ENCODE measurements at regions not wholly inside any gene's neighbourhood (a gene's known extent, or its start where the extent isn't known, plus 50 kb on each side); places are given as distances from the start of the nearest gene placed in this dataset.
A peak's percentile ranks its signal among the peaks of the same experiment; 100 is the strongest.

GRCh38 chr1:235008239-235008638, 120.4 kb downstream of the TOMM20 start:
- Histone ChIP-seq H3K27ac (ENCODE audit: low read length) (peak overlapping the region; percentile 64), H3K4me3 (ENCODE audit: low read depth in 2 of 2, low read length in 2 of 2) (no peak overlapping the region), H3K9me3 (ENCODE audit: control insufficient read depth, insufficient read depth, low read depth, low read length) (peaks cover 3% of the 10 kb centered on the region; the same call in 1 of the 2 replicates), H3K27me3 (ENCODE audit: control insufficient read depth, insufficient read depth, low read length) (no peaks in the 10 kb centered on the region), H3K36me3 (ENCODE audit: control insufficient read depth, insufficient read depth, low read length) (no peaks in the 10 kb centered on the region), H3K4me1 (ENCODE audit: control insufficient read depth, insufficient read depth, low read length) (peaks cover 5% of the 10 kb centered on the region)
- ChIA-PET CTCF (no interaction called here), POLR2A (no interaction called here)
- intact Hi-C loops (cut with micrococcal nuclease; ENCODE audit: unreplicated experiment), result no loop called here
- no TSS peak for BruUV-seq (replicated peaks)
- TF ChIP-seq CTCF (IDR thresholded peaks at IDR 0.05) (no peak), TCF7L2 (IDR thresholded peaks at IDR 0.05; ENCODE audit: low read depth, low read length) (no peak), POLR2AphosphoS5 (IDR thresholded peaks at IDR 0.05; ENCODE audit: low read depth, low read length) (no peak), REST (IDR thresholded peaks at IDR 0.05; ENCODE audit: insufficient read depth in 1 of 2, low read depth in 2 of 2, low read length in 1 of 2) (no peak), SIN3A (IDR thresholded peaks at IDR 0.05; ENCODE audit: borderline replicate concordance, insufficient read depth, low read depth, low read length) (no peak)
- DNase-seq (ENCODE audit: low read depth, low spot score) (no peak), ATAC-seq (no peak)
- in situ Hi-C loops (cut with HindIII; ENCODE audit: low pct_unique_long_range_greater_than_20kb, low sequenced_read_pairs), result no loop called here

- no peak for TF ChIP-seq TCF7L2 (IDR thresholded peaks at IDR 0.05; ENCODE audit: low read depth, low read length)
- no peak for TF ChIP-seq REST (IDR thresholded peaks at IDR 0.05; ENCODE audit: insufficient read depth in 1 of 2, low read depth in 2 of 2, low read length in 1 of 2)
- no peak for TF ChIP-seq POLR2AphosphoS5 (IDR thresholded peaks at IDR 0.05; ENCODE audit: low read depth, low read length)
- no peak for TF ChIP-seq CTCF (IDR thresholded peaks at IDR 0.05)
- no peak for TF ChIP-seq SIN3A (IDR thresholded peaks at IDR 0.05; ENCODE audit: borderline replicate concordance, insufficient read depth, low read depth, low read length)
- no peak for ATAC-seq
- no peak for DNase-seq (ENCODE audit: low read depth, low spot score)
- BruUV-seq (replicated peaks), result no TSS peak
- in situ Hi-C loops (cut with HindIII; ENCODE audit: low pct_unique_long_range_greater_than_20kb, low sequenced_read_pairs) (no loop called here), intact Hi-C loops (cut with micrococcal nuclease; ENCODE audit: unreplicated experiment) (no loop called here)
- Histone ChIP-seq H3K36me3 (ENCODE audit: control insufficient read depth, insufficient read depth, low read length) (no peaks in the 10 kb centered on the region), H3K27ac (ENCODE audit: low read length) (peak overlapping the region; percentile 64; the same call in 1 of the 2 replicates), H3K4me1 (ENCODE audit: control insufficient read depth, insufficient read depth, low read length) (peaks cover 5% of the 10 kb centered on the region), H3K4me3 (ENCODE audit: low read depth in 2 of 2, low read length in 2 of 2) (no peak overlapping the region), H3K27me3 (ENCODE audit: control insufficient read depth, insufficient read depth, low read length) (no peaks in the 10 kb centered on the region), H3K9me3 (ENCODE audit: control insufficient read depth, insufficient read depth, low read depth, low read length) (peaks cover 3% of the 10 kb centered on the region; the same call in 1 of the 2 replicates)
- ChIA-PET POLR2A (interaction anchor here (1.2 kb wide), 1 partner anchor 8 kb away, joined by 3 read pairs; no protein-coding TSS in a partner anchor), CTCF (no interaction called here)
These were observed 121.8 kb downstream of the TOMM20 start for GRCh38 chr1:235006816-235007215.

Data from Panc1 (cell line).